OCI-LY3 (cell line): ENCODE measurements at regions not wholly inside any gene's neighbourhood (a gene's known extent, or its start where the extent isn't known, plus 50 kb on each side); places are given as distances from the start of the nearest gene placed in this dataset.

Source experiments
- CTCF ChIP-seq: fragments of 200-600, 300-600 bp; sonication (generic); IDR thresholded peaks from 2 replicates; pipeline ENCODE4 v1.5.1; 2014; ENCODE audit warnings: antibody characterized with exemption, low read length, low read depth
- EZH2phosphoT487 ChIP-seq: fragments of 200-600 bp; shearing (Covaris generic); IDR thresholded peaks from 2 replicates; pipeline ENCODE4 v1.6.1; 2018; ENCODE audit warnings: antibody characterized with exemption, mixed run types, low read depth

- no peak for TF ChIP-seq EZH2phosphoT487
- TF ChIP-seq CTCF, result no peak
These were observed 59.8 kb downstream of the MRM1 start for GRCh38 chr17:36661047-36661666.
